Mesothelial cell of epicardium (in vitro differentiated cells): ENCODE measurements at regions not wholly inside any gene's neighbourhood (a gene's known extent, or its start where the extent isn't known, plus 50 kb on each side); places are given as distances from the start of the nearest gene placed in this dataset.

Experiments
- DNase-seq, 2 experiments: peaks; one replicate each; pipeline ENCODE4 v3.0.0; 2021; ENCODE audit warnings: low spot score in 2 of 2; ENCODE audit not compliant: unreplicated experiment in 2 of 2
- H3K27ac Mint-ChIP-seq: 2 replicates; pipeline ENCODE4 v1.8.0; 2021; ENCODE audit warnings: mixed read lengths
- H3K27me3 Mint-ChIP-seq: 2 replicates; pipeline ENCODE4 v1.8.0; 2021; ENCODE audit warnings: low read depth, mixed read lengths
- H3K36me3 Mint-ChIP-seq: 2 replicates; pipeline ENCODE4 v1.8.0; 2021; ENCODE audit warnings: mixed read lengths
- H3K4me1 Mint-ChIP-seq: 2 replicates; pipeline ENCODE4 v1.8.0; 2021; ENCODE audit warnings: mixed read lengths
- H3K4me3 Mint-ChIP-seq: 2 replicates; pipeline ENCODE4 v1.8.0; 2021; ENCODE audit warnings: mild to moderate bottlenecking, moderate library complexity, mixed read lengths
- H3K9me3 Mint-ChIP-seq: 2 replicates; pipeline ENCODE4 v1.8.0; 2021; ENCODE audit warnings: mixed read lengths
- CTCF ChIP-seq: fragments of 200-600 bp; sonication (generic); IDR thresholded peaks from one replicate; pipeline ENCODE4 v1.5.0; 2021; ENCODE audit warnings: antibody characterized with exemption; ENCODE audit not compliant: unreplicated experiment

- DNase-seq = no peak
- Mint-ChIP-seq H3K27ac (no peak overlapping the region), H3K36me3 (no peaks in the 10 kb centered on the region)
Observed at GRCh38 chr5:44603496-44604272, 205.1 kb upstream of the MRPS30 start.

GRCh38 chr5:44574678-44575077 is 185.5 kb upstream of the FGF10 start:
- no peak overlapping the region for H3K4me3 Mint-ChIP-seq
- DNase-seq = no peak

More at GRCh38 chr5:44603496-44604272, 205.1 kb upstream of the MRPS30 start:
- Mint-ChIP-seq H3K9me3 (peaks cover 3% of the 10 kb centered on the region), H3K4me3 (no peak overlapping the region), H3K27me3 (peaks cover 1% of the 10 kb centered on the region), H3K4me1 (no peaks in the 10 kb centered on the region)
- no peak for TF ChIP-seq CTCF

GRCh38 chr5:44568519-44568918 is 179.3 kb upstream of the FGF10 start:
- no peaks in the 10 kb centered on the region for H3K36me3 Mint-ChIP-seq

More at GRCh38 chr5:44574678-44575077, 185.5 kb upstream of the FGF10 start:
- Mint-ChIP-seq H3K9me3 (peaks cover 7% of the 10 kb centered on the region), H3K27me3 (no peaks in the 10 kb centered on the region), H3K36me3 (no peaks in the 10 kb centered on the region), H3K4me1 (no peaks in the 10 kb centered on the region), H3K27ac (no peak overlapping the region)
- TF ChIP-seq CTCF = no peak

GRCh38 chr5:44565902-44566301 is 176.7 kb upstream of the FGF10 start:
- DNase-seq = no peak
- Mint-ChIP-seq H3K27me3 (no peaks in the 10 kb centered on the region), H3K9me3 (no peaks in the 10 kb centered on the region), H3K4me1 (no peaks in the 10 kb centered on the region), H3K36me3 (no peaks in the 10 kb centered on the region), H3K4me3 (no peak overlapping the region), H3K27ac (no peak overlapping the region)
- no peak for TF ChIP-seq CTCF

More at GRCh38 chr5:44568519-44568918, 179.3 kb upstream of the FGF10 start:
- H3K9me3 Mint-ChIP-seq = no peaks in the 10 kb centered on the region
- H3K4me3 Mint-ChIP-seq = no peak overlapping the region
- no peak for DNase-seq
- no peak overlapping the region for H3K27ac Mint-ChIP-seq
- no peaks in the 10 kb centered on the region for H3K4me1 Mint-ChIP-seq
- no peaks in the 10 kb centered on the region for H3K27me3 Mint-ChIP-seq
- no peak for TF ChIP-seq CTCF

- DNase-seq = no peak
- TF ChIP-seq CTCF = no peak
- Mint-ChIP-seq H3K36me3 (no peaks in the 10 kb centered on the region), H3K9me3 (no peaks in the 10 kb centered on the region), H3K4me1 (no peaks in the 10 kb centered on the region), H3K27ac (no peak overlapping the region), H3K4me3 (no peak overlapping the region), H3K27me3 (no peaks in the 10 kb centered on the region)
Observed at GRCh38 chr5:44565360-44565759, 176.1 kb upstream of the FGF10 start.

GRCh38 chr5:44546286-44546685 is 157.1 kb upstream of the FGF10 start:
- H3K36me3 Mint-ChIP-seq = no peaks in the 10 kb centered on the region

More at GRCh38 chr5:44546286-44546685, 157.1 kb upstream of the FGF10 start:
- H3K27ac Mint-ChIP-seq = no peak overlapping the region
- no peak for TF ChIP-seq CTCF
- no peaks in the 10 kb centered on the region for H3K9me3 Mint-ChIP-seq
- no peak overlapping the region for H3K4me3 Mint-ChIP-seq
- DNase-seq = no peak
- no peaks in the 10 kb centered on the region for H3K27me3 Mint-ChIP-seq
- no peaks in the 10 kb centered on the region for H3K4me1 Mint-ChIP-seq
